HEK293 (cell line): ENCODE measurements at regions not wholly inside any gene's neighbourhood (a gene's known extent, or its start where the extent isn't known, plus 50 kb on each side); places are given as distances from the start of the nearest gene placed in this dataset.

ENCODE experiments used
- CTCF ChIP-seq: fragments of 450-650 bp; formaldehyde crosslinking; IDR thresholded peaks from 2 replicates; pipeline ENCODE4 v1.5.1; 2016; ENCODE audit warnings: missing biosample characterization, missing genetic modification characterization
- ZNF639 ChIP-seq: fragments of 450-650 bp; formaldehyde crosslinking; IDR thresholded peaks from 2 replicates; pipeline ENCODE4 v1.5.1; 2016; ENCODE audit warnings: missing biosample characterization, missing genetic modification characterization

- TF ChIP-seq CTCF (tag by site-specific recombination), result no peak
- TF ChIP-seq ZNF639 (tag by site-specific recombination), result no peak
These were observed 105.6 kb downstream of the SPRY2 start for GRCh38 chr13:80235166-80235966.
